K562 (cell line): ENCODE measurements at regions not wholly inside any gene's neighbourhood (a gene's known extent, or its start where the extent isn't known, plus 50 kb on each side); places are given as distances from the start of the nearest gene placed in this dataset.

ENCODE experiments used
- E2F5 ChIP-seq: sonication (generic); formaldehyde crosslinking; IDR thresholded peaks from 2 replicates; pipeline ENCODE4 v1.8.0; 2022; ENCODE audit warnings: mild to moderate bottlenecking, missing genetic modification reagents
- JUND ChIP-seq, 2 experiments: IDR thresholded peaks; 2 replicates in 1 of 2; 3 replicates in 1 of 2; pipeline ENCODE4 v1.6.1; 2011; ENCODE audit warnings: borderline replicate concordance in 2 of 2, low read depth in 2 of 2, low read length in 2 of 2, improper control_type of control experiment in 1 of 2, missing biosample characterization in 1 of 2, missing genetic modification characterization in 1 of 2, missing genetic modification reagents in 1 of 2
- KLF1 ChIP-seq: fragments of 450-650 bp; IDR thresholded peaks from 2 replicates; pipeline ENCODE4 v1.6.1; 2016; ENCODE audit warnings: missing genetic modification characterization, missing compliant biosample characterization
- LARP7 ChIP-seq: fragments of 450-650 bp; IDR thresholded peaks from 2 replicates; pipeline ENCODE4 v1.6.1; 2016
- MCM7 ChIP-seq, 2 experiments: fragments of 450-650 bp; IDR thresholded peaks; 2 replicates each; pipeline ENCODE4 v1.6.1; 2016 to 2018
- MYC ChIP-seq, 2 experiments: fragments of 250-450 bp in 1 of 2; sonication (Bioruptor Pico) in 1 of 2; IDR thresholded peaks; 2 replicates each; pipeline versions ENCODE4 v1.5.1 to v1.6.1; 2012 to 2021; ENCODE audit warnings: low read depth in 2 of 2, borderline replicate concordance in 1 of 2, improper control_type of control experiment in 1 of 2, low read length in 1 of 2, mild to moderate bottlenecking in 1 of 2, moderate library complexity in 1 of 2
- RBM39 ChIP-seq: fragments of 200-400 bp; formaldehyde crosslinking; optimal IDR thresholded peaks from 2 replicates; pipeline ENCODE3; 2018; ENCODE audit warnings: low read depth, low read length
- SAFB ChIP-seq: fragments of 200-400 bp; formaldehyde crosslinking; IDR thresholded peaks from 2 replicates; pipeline ENCODE4 v1.6.1; 2017; ENCODE audit warnings: low read depth, low read length, borderline replicate concordance
- SIN3A ChIP-seq, 2 experiments: fragments of 150-350 bp in 1 of 2; IDR thresholded peaks; 2 replicates each; pipeline ENCODE4 v1.6.1; 2011 to 2016; ENCODE audit warnings: borderline replicate concordance in 2 of 2, low read depth in 2 of 2, low read length in 2 of 2, mild to moderate bottlenecking in 2 of 2, moderate library complexity in 2 of 2; ENCODE audit not compliant: control insufficient read depth in 1 of 2
- SNRNP70 ChIP-seq: fragments of 200-400 bp; formaldehyde crosslinking; optimal IDR thresholded peaks from 2 replicates; pipeline ENCODE3; 2017; ENCODE audit warnings: low read depth, low read length
- SRF ChIP-seq, 2 experiments: fragments of 250-450, 450-650 bp in 1 of 2; sonication (Bioruptor Pico) in 1 of 2; sonication (generic) in 1 of 2; formaldehyde crosslinking; IDR thresholded peaks; 2 replicates each; pipeline versions ENCODE4 v1.5.0 to v1.5.1; 2020 to 2022; ENCODE audit warnings: mild to moderate bottlenecking in 1 of 2, missing genetic modification reagents in 1 of 2
- THAP12 ChIP-seq: fragments of 250-450 bp; sonication (Bioruptor Pico); IDR thresholded peaks from 2 replicates; pipeline ENCODE4 v1.9.0; 2021; ENCODE audit warnings: mild to moderate bottlenecking, inconsistent platforms
- YY1 ChIP-seq, 3 experiments: IDR thresholded peaks; 2 replicates each; pipeline ENCODE4 v1.6.1; 2011; ENCODE audit warnings: low read length in 2 of 3, mild to moderate bottlenecking in 2 of 3, moderate library complexity in 2 of 3, borderline replicate concordance in 1 of 3, control low read depth in 1 of 3, low read depth in 1 of 3; ENCODE audit not compliant: insufficient read depth in 3 of 3, insufficient replicate concordance in 2 of 3, control insufficient read depth in 1 of 3, insufficient read length in 1 of 3; ENCODE audit errors: extremely low read depth in 1 of 3
- ZBTB2 ChIP-seq: fragments of 450-650 bp; IDR thresholded peaks from 2 replicates; pipeline ENCODE4 v1.6.1; 2016; ENCODE audit warnings: antibody characterized with exemption
- ZNF507 ChIP-seq: conservative IDR thresholded peaks from 2 replicates; pipeline ENCODE4 v1.6.1; 2017; ENCODE audit warnings: missing genetic modification characterization, missing compliant biosample characterization
- ZNF707 ChIP-seq: fragments of 250-450 bp; sonication (Bioruptor Pico); conservative IDR thresholded peaks from 2 replicates; pipeline ENCODE4 v1.8.0; 2022; ENCODE audit warnings: inconsistent platforms, mild to moderate bottlenecking, moderate library complexity
- ZNF740 ChIP-seq, 3 experiments: fragments of 200-800 bp in 1 of 3; sonication (Bioruptor generic) in 1 of 3; sonication (generic) in 1 of 3; formaldehyde crosslinking in 1 of 3; IDR thresholded peaks; 2 replicates each; pipeline versions ENCODE4 v1.6.1 to v1.8.0; 2016 to 2022; ENCODE audit warnings: mild to moderate bottlenecking in 2 of 3, missing compliant biosample characterization in 2 of 3, missing genetic modification characterization in 2 of 3, missing genetic modification reagents in 1 of 3
- ZNF79 ChIP-seq: fragments of 250-450 bp; sonication (Bioruptor Pico); IDR thresholded peaks from 2 replicates; pipeline ENCODE4 v1.4.0; 2020; ENCODE audit warnings: low read depth, mild to moderate bottlenecking, moderate library complexity

DNA sequence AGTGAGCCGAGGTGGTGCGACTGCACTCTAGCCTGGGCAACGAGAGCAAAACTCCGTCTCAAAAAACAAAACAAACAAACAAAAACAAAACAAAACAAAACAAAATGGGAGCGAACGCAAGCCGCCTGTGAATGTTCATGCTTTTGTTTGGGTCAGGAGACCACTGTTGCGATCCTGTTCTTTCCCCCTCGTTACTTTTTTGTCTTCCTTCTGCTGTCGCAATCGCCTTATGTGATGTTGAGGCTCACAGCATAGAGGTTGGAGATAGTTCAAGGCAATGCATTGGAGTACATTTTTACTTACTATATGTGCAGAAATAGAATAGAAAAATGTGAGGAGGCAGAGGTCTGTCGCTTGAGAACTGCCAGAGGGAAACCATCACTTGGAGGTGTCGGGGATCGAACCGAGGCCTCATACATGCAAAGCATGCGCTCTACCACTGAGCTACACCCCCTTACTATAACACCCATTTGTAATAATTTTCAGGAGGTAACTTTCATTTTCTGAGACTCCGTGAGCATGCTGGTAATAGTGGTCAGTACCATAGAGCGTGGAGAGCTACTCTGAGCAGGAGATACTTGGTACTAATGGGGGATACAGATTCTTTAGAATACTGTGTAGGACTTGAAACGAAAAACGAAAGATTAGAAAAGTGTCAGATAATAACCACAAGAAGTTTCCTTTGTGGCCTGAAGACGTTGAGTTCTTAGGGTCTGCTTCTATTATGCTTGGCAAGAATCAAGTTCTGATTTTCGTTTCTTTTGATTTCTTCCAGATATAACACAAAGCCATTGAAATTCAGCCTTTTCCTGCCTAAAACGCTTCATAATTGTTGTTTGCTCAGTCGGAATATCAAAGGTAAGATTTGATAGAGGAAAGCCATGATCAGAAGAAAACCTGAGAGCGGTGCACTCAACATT, 121.1 kb downstream of the TRIM27 start (continued):
- TF ChIP-seq ZNF740 (CRISPR knock-in tag; IDR thresholded peaks at IDR 0.05) (no peak), ZNF740 (tag; IDR thresholded peaks at IDR 0.05) (no peak), ZNF507 (no peak), ZNF707 (CRISPR knock-in tag) (no peak), SRF (CRISPR knock-in tag; IDR thresholded peaks at IDR 0.05) (0 out of 4 replicates have a peak, but pooled peaks of 1 of the 2 experiments have one; percentile 15), KLF1 (no peak), ZNF79 (CRISPR knock-in tag) (no peak), YY1 (IDR thresholded peaks at IDR 0.05; ENCODE audit: borderline replicate concordance in 1 of 3, control insufficient read depth in 1 of 3, extremely low read depth in 1 of 3, insufficient read depth in 3 of 3, insufficient read length in 1 of 3, insufficient replicate concordance in 2 of 3, low read depth in 1 of 3, low read length in 2 of 3) (peak in 1 of 3 experiments; percentile 60), THAP12 (CRISPR knock-in tag) (no peak), MCM7 (IDR thresholded peaks at IDR 0.05) (no peak), SIN3A (IDR thresholded peaks at IDR 0.05; ENCODE audit: borderline replicate concordance in 2 of 2, control insufficient read depth in 1 of 2, low read depth in 2 of 2, low read length in 2 of 2) (peak; percentile 52 to 57; a peak in 1 of 4 replicates), E2F5 (CRISPR knock-in tag) (no peak), SNRNP70 (no peak), MYC (IDR thresholded peaks at IDR 0.05; ENCODE audit: low read depth, low read length) (peak; percentile 48; the same call in 1 of the 2 replicates), MYC (CRISPR knock-in tag; IDR thresholded peaks at IDR 0.05; ENCODE audit: borderline replicate concordance, low read depth) (no peak), RBM39 (peak; percentile 25), ZBTB2 (no peak), SAFB (no peak), LARP7 (no peak), JUND (IDR thresholded peaks at IDR 0.05; ENCODE audit: borderline replicate concordance, low read depth, low read length) (peak; percentile 41; the same call in 1 of the 2 replicates), JUND (tag; IDR thresholded peaks at IDR 0.05; ENCODE audit: borderline replicate concordance, low read depth, low read length) (peak; percentile 33; the same call in 1 of the 3 replicates)
